ENCODE measurements at regions not wholly inside any gene's neighbourhood (a gene's known extent, or its start where the extent isn't known, plus 50 kb on each side); places are given as distances from the start of the nearest gene placed in this dataset.

GRCh38 chr13:67283637-67284036 lies 53.5 kb upstream of the PCDH9 start:
- TF ChIP-seq, protein P1, sequence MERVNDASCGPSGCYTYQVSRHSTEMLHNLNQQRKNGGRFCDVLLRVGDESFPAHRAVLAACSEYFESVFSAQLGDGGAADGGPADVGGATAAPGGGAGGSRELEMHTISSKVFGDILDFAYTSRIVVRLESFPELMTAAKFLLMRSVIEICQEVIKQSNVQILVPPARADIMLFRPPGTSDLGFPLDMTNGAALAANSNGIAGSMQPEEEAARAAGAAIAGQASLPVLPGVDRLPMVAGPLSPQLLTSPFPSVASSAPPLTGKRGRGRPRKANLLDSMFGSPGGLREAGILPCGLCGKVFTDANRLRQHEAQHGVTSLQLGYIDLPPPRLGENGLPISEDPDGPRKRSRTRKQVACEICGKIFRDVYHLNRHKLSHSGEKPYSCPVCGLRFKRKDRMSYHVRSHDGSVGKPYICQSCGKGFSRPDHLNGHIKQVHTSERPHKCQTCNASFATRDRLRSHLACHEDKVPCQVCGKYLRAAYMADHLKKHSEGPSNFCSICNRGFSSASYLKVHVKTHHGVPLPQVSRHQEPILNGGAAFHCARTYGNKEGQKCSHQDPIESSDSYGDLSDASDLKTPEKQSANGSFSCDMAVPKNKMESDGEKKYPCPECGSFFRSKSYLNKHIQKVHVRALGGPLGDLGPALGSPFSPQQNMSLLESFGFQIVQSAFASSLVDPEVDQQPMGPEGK (CRISPR knock-in tag; IDR thresholded peaks at IDR 0.05; ENCODE audit: borderline replicate concordance), result no peak
- TF ChIP-seq RARB (CRISPR knock-in tag; IDR thresholded peaks at IDR 0.05), result no peak
- no peak for TF ChIP-seq ZNF70 (CRISPR knock-in tag; IDR thresholded peaks at IDR 0.05)
- no peak for TF ChIP-seq ZFP30 (CRISPR knock-in tag; IDR thresholded peaks at IDR 0.05)
- no peak for TF ChIP-seq CREB5 (CRISPR knock-in tag; IDR thresholded peaks at IDR 0.05; ENCODE audit: low read depth)
- TF ChIP-seq ARNTL (CRISPR knock-in tag; IDR thresholded peaks at IDR 0.05; ENCODE audit: borderline replicate concordance, low read depth), result no peak
- TF ChIP-seq ZNF8 (CRISPR knock-in tag; IDR thresholded peaks at IDR 0.05), result no peak
- TF ChIP-seq, protein P2, sequence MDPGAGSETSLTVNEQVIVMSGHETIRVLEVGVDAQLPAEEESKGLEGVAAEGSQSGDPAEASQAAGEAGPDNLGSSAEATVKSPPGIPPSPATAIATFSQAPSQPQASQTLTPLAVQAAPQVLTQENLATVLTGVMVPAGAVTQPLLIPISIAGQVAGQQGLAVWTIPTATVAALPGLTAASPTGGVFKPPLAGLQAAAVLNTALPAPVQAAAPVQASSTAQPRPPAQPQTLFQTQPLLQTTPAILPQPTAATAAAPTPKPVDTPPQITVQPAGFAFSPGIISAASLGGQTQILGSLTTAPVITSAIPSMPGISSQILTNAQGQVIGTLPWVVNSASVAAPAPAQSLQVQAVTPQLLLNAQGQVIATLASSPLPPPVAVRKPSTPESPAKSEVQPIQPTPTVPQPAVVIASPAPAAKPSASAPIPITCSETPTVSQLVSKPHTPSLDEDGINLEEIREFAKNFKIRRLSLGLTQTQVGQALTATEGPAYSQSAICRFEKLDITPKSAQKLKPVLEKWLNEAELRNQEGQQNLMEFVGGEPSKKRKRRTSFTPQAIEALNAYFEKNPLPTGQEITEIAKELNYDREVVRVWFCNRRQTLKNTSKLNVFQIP (CRISPR knock-in tag; IDR thresholded peaks at IDR 0.05; ENCODE audit: borderline replicate concordance, low read depth), result no peak
- TF ChIP-seq ZFP3 (CRISPR knock-in tag; IDR thresholded peaks at IDR 0.05), result no peak
